ENCODE measurements at regions not wholly inside any gene's neighbourhood (a gene's known extent, or its start where the extent isn't known, plus 50 kb on each side); places are given as distances from the start of the nearest gene placed in this dataset.

DNA sequence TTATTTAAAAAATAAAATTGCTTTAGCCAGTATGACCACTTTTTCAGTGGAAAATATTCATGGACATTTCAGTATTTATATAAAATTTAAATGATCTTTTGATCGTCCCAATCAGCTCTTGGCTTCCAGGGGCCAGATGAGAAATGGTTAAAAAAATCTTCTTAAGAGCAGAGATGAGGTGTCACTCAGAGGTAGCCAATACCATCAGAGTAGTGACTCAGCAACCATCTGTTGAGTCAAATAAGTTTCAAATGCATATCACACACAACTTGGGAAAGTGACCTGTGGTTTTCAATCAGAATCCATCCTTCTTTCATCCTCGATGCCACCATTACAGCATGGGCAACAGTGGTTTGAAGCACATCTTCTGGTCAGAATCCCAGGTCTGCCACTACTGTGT, 958.8 kb upstream of the NR2F2 start:
- ATAC-seq = no peak
- Histone ChIP-seq H2AFZ (ENCODE audit: low read length) (no peak overlapping the region), H3K4me1 (ENCODE audit: insufficient read depth, low read length) (no peaks in the 10 kb centered on the region), H3K9me3 (ENCODE audit: low read length) (peaks cover 84% of the 10 kb centered on the region), H3K9ac (ENCODE audit: insufficient read depth, low read depth, low read length) (no peak overlapping the region), H3K36me3 (replicated peaks in 1 of 2; ENCODE audit: control insufficient read depth in 1 of 2, insufficient read depth in 2 of 2, low read length in 2 of 2) (no peaks in the 10 kb centered on the region), H3K4me3 (replicated peaks in 1 of 3; ENCODE audit: insufficient read depth in 1 of 3, low read depth in 2 of 3, low read length in 3 of 3) (no peak overlapping the region), H3K27me3 (ENCODE audit: control insufficient read depth in 1 of 2, insufficient read depth in 2 of 2, low read length in 2 of 2) (no peaks in the 10 kb centered on the region), H3K79me2 (ENCODE audit: insufficient read depth, low read length) (no peaks in the 10 kb centered on the region), H3K27ac (ENCODE audit: extremely low read length, insufficient read depth, low read length) (no peak overlapping the region), H4K20me1 (ENCODE audit: insufficient read depth, low read length) (no peaks in the 10 kb centered on the region), H3K4me2 (ENCODE audit: low read depth, low read length) (no peak overlapping the region)
- ChIA-PET POLR2A (no interaction called here), CTCF (ENCODE audit: low intra/inter-chr PET ratio, low total read pairs) (no interaction called here)
- BruUV-seq (replicated peaks) = no TSS peak
- DNase-seq (ENCODE audit: low spot score) = no peak
- intact Hi-C loops (cut with micrococcal nuclease; ENCODE audit: unreplicated experiment) (no loop called here), in situ Hi-C loops (cut with HindIII; ENCODE audit: extremely low pct_ligation_motif_present, low pct_unique_long_range_greater_than_20kb) (no loop called here)
- WGBS (ENCODE audit: low lambda C conversion rate) = 0% methylated on average over 2 of the region's 2 CpGs
- no peak for FAIRE-seq
- TF ChIP-seq HDAC6 (IDR thresholded peaks at IDR 0.05; ENCODE audit: low read depth, low read length) (no peak), KAT7 (CRISPR knock-in tag; IDR thresholded peaks at IDR 0.05; ENCODE audit: borderline replicate concordance) (no peak), HCFC1 (IDR thresholded peaks at IDR 0.05; ENCODE audit: low read depth, low read length) (no peak), AFF4 (CRISPR knock-in tag; IDR thresholded peaks at IDR 0.05) (no peak), ZNF580 (CRISPR knock-in tag; IDR thresholded peaks at IDR 0.05; ENCODE audit: borderline replicate concordance, low read depth) (no peak), ATF7-NPFF (CRISPR knock-in tag; IDR thresholded peaks at IDR 0.05; ENCODE audit: low read depth) (no peak), ZBTB7B (CRISPR knock-in tag; IDR thresholded peaks at IDR 0.05) (no peak), ZNF747 (CRISPR knock-in tag; IDR thresholded peaks at IDR 0.05; ENCODE audit: borderline replicate concordance) (no peak)
